GM18868 (cell line): ENCODE measurements at regions not wholly inside any gene's neighbourhood (a gene's known extent, or its start where the extent isn't known, plus 50 kb on each side); places are given as distances from the start of the nearest gene placed in this dataset.
"Not testable (repeated sequence)": the region's sequence is repeated elsewhere in the genome, so short reads cannot be mapped to it uniquely, and the experiment has no call there.

ENCODE experiments used
- ATAC-seq: cut with Tn5 transposase; IDR thresholded peaks from one replicate; pipeline ENCODE4 v1.9.1; 2021; ENCODE audit warnings: mild to moderate bottlenecking, moderate library complexity; ENCODE audit not compliant: unreplicated experiment

- ATAC-seq: no peak
These were observed 1724.7 kb upstream of the WWC1 start for GRCh38 chr5:166566725-166567124.

GRCh38 chr5:166570865-166571264 is 1720.6 kb upstream of the WWC1 start:
- no peak for ATAC-seq

GRCh38 chr5:166571668-166572067 is 1719.8 kb upstream of the WWC1 start:
- ATAC-seq: no peak

GRCh38 chr5:166576323-166576722 is 1715.1 kb upstream of the WWC1 start:
- ATAC-seq: no peak

- ATAC-seq: no peak
These were observed 1709.6 kb upstream of the WWC1 start for GRCh38 chr5:166581826-166582225.

GRCh38 chr5:166582416-166582815 is 1709.0 kb upstream of the WWC1 start:
- no peak for ATAC-seq

- ATAC-seq: no peak
These were observed 1696.9 kb upstream of the WWC1 start for GRCh38 chr5:166594567-166594966.

GRCh38 chr5:166595274-166595951 is 1696.0 kb upstream of the WWC1 start:
- no peak for ATAC-seq

DNA sequence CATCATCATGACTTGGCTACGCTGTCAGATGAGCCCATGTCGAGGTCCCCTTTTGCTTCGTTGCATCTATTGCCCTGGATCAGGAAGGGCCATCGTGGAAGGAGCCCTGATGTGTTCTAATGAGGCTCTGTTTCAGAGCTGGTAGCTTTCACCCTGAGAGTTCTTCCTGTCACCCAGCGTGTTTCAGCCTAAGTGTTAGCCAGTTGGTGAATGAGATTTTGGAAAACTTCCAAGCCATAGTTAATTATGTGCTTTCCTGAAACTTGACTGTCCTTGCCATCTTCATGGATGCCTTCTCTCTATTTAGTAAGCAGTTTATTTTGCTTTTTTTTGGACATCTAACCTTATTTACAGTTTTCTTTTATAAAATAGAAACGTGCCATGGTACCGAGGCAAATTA is 1695.4 kb upstream of the WWC1 start:
- no peak for ATAC-seq

GRCh38 chr5:166602271-166602670 is 1689.2 kb upstream of the WWC1 start:
- ATAC-seq: no peak

GRCh38 chr5:166617507-166617906 is 1673.9 kb upstream of the WWC1 start:
- no peak for ATAC-seq

DNA sequence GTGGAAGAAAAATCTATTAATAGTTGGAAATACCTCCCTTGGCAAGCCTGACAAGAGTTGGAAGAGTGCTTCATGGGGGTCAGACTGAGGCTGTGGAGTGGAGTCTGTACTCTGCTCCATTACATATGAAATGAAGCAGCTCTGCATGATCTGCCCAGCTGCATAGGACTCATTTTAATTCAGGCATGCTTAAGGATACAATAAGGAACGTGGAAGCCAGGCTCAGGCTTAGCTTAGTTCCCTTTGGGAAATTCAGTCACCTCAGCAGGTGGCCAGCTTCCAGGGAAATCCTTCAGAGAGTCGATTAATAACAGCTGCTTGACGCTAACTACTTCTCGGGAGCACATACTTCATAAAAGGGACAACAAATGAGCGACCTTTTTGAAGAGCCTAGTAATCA is 1672.9 kb upstream of the WWC1 start:
- ATAC-seq: no peak

GRCh38 chr5:166624573-166624972 is 1666.9 kb upstream of the WWC1 start:
- ATAC-seq: no peak

GRCh38 chr5:166625210-166625865 is 1666.1 kb upstream of the WWC1 start:
- ATAC-seq: no peak

DNA sequence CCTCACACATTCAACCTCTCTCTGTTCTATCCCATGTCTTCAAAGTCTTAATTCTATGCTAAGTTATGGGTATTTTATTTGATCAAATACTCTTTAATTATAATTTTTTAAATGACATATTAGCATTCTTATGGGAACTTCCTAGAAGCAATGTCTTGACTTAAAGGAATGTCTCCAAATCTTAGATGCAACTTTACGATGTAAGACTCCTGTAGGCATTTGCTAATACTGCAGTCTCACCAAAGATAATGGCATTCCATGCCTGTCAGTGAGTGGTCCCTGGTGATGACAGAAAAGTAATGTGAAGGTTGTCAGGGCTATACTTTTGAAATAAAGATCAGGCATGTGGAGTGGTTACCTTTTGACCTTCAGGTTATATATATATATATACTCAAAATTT is 1654.2 kb upstream of the WWC1 start:
- no peak for ATAC-seq

- ATAC-seq: no peak
These were observed 1652.3 kb upstream of the WWC1 start for GRCh38 chr5:166639151-166639550.

DNA sequence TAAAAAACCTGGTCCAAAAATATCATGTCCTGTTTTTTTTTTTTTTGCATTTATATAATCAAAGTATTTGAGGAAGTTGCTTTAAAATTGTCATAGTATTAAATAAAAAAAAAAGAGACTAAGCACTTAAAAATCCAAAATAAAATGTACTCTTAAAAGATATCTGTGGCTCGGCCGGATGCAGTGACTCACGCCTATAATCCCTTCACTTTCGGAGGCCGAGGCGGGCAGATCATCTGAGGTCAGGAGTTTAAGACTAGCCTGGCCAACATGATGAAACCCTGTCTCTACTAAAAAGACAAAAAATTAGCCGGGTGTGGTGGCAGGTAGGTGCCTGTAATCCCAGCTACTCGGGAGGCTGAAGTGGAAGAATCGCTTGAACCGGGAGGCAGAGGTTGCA is 1651.3 kb upstream of the WWC1 start:
- ATAC-seq: not testable (repeated sequence)

DNA sequence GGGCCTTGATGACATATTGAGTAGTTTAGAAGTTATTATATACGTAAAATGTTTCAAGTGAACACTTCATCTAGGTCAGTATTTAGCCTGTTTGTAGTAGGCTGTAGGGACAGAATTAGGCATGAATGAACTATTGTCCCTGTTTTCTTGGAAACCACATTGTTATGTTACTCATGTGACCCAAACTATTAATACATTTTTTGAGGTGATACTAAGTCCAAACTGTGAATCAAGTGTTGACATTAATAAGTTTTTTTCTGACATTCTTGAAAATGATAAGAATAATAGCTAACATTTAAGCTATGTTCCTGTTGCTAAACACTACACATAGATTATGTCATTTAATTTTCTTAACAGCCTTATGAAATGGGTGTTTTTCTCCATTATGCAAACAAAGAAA is 1642.7 kb upstream of the WWC1 start:
- no peak for ATAC-seq

DNA sequence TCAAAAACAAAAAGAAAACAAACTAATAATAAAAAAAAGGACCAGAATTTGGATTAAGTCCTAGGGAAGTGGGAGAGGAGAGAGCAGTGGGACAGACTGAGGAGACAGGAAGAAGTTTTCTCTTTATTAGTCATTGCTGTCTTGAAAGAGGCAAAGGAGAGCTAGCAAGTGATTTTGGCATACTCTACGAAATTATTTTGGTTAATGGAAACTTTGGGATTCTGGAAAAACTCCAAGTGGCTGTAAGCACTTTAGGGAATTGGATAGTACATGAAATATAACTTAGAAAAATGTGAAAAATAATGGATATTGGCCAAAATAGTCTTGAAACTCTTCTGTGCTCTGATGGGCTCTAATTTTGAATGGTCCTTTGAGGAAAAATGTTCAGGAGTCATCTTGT is 1641.8 kb upstream of the WWC1 start:
- no peak for ATAC-seq

GRCh38 chr5:166651234-166651633 is 1640.2 kb upstream of the WWC1 start:
- ATAC-seq: peak; percentile 59

DNA sequence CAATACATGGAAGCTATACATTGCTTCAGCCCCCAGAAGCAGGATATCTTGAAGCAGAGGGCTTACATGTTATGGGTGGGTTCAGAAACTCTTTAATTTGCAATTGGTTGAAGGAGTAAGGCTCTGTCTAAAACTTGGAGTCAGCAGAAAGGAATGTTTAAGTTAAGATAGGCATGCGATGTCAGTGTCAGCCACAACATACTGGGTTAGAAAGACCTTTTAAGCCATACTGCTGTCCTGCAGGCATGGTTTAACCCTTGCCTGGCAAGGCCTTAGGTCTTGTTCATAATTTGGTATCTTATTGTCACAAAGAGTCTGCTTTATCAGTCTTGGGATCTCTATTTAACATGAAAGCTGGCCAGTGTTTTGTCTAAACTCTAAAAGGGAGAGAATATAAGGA is 1619.6 kb upstream of the WWC1 start:
- no peak for ATAC-seq

DNA sequence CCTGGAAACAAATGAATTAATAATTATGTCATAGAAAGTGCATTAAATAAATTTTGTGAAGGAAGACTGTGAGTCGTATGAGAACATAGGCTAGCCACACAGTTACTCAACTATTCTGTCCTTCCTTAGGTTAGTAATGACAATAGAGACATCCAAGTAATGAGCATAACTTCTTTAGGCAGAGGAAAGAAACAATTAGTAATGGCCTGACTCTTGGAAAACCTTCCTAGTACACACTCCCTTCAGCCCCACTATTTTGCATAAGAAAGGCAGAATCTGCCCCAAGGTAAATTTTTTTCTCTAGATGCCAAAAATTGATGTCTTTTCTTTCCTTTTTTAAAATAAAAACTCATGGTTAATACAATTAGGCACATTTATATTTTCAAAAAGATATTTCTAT is 1619.0 kb upstream of the WWC1 start:
- no peak for ATAC-seq

DNA sequence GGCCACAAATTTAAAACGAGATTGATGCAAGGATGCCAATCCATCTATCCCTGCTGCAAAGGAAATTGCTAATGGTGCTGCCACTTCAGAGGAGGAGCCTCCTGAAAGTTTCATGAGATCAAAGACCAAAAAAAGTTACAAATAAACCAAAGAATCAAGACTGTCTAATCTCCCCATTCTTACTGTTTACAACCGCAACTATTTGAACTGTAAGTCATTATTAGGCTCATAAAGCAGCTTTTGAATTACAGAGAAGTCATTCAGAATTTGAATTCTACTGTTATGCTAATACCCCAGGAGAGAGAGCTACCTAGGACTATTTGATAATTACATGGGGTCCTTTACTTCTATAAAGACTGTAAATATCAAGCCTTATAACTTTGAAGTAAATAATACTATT is 1613.6 kb upstream of the WWC1 start:
- ATAC-seq: no peak
